Muscle layer of colon (tissue), 2 donors: ENCODE measurements at regions not wholly inside any gene's neighbourhood (a gene's known extent, or its start where the extent isn't known, plus 50 kb on each side); places are given as distances from the start of the nearest gene placed in this dataset.
"Not testable (repeated sequence)": the region's sequence is repeated elsewhere in the genome, so short reads cannot be mapped to it uniquely, and the experiment has no call there.

Source experiments
- H3K27ac ChIP-seq: one replicate; pipeline ENCODE4 v1.7.0; 2013; ENCODE audit warnings: low read depth, mild to moderate bottlenecking, low read length, moderate library complexity
- H3K27me3 ChIP-seq, 2 donors: one replicate each; pipeline ENCODE4 v1.7.0; 2013; ENCODE audit warnings: low read length in 2 of 2, mild to moderate bottlenecking in 2 of 2; ENCODE audit not compliant: insufficient read depth in 2 of 2, control insufficient read depth in 1 of 2
- H3K36me3 ChIP-seq: one replicate; pipeline ENCODE4 v1.7.0; 2013; ENCODE audit warnings: mild to moderate bottlenecking, low read length; ENCODE audit not compliant: insufficient read depth
- H3K4me1 ChIP-seq: one replicate; pipeline ENCODE4 v1.7.0; 2013; ENCODE audit warnings: mild to moderate bottlenecking, low read length; ENCODE audit not compliant: insufficient read depth
- H3K4me3 ChIP-seq, 2 donors: one replicate each; pipeline ENCODE4 v1.7.0; 2013; ENCODE audit warnings: low read length in 2 of 2, low read depth in 1 of 2, mild to moderate bottlenecking in 1 of 2, moderate library complexity in 1 of 2
- H3K9ac ChIP-seq: one replicate; pipeline ENCODE4 v1.7.0; 2013; ENCODE audit warnings: low read length
- H3K9me3 ChIP-seq: one replicate; pipeline ENCODE4 v1.7.0; 2013; ENCODE audit warnings: mild to moderate bottlenecking, low read length
- donor health status: abdominal sarcoma.
- donor health status: Adenocarcinoma of cecum.

GRCh38 chr5:36787365-36788093, 89.0 kb upstream of the NIPBL start:
- H3K4me1 ChIP-seq = no peaks in the 10 kb centered on the region
- H3K27ac ChIP-seq = no peak overlapping the region
- H3K4me3 ChIP-seq = no peak overlapping the region
- H3K9ac ChIP-seq = no peak overlapping the region
- H3K27me3 ChIP-seq = no peaks in the 10 kb centered on the region
- no peaks in the 10 kb centered on the region for H3K36me3 ChIP-seq
- H3K9me3 ChIP-seq = no peaks in the 10 kb centered on the region

GRCh38 chr5:36790847-36791246, 85.7 kb upstream of the NIPBL start:
- no peak overlapping the region for H3K9ac ChIP-seq
- no peaks in the 10 kb centered on the region for H3K27me3 ChIP-seq

GRCh38 chr5:36792560-36793180, 83.9 kb upstream of the NIPBL start:
- no peak overlapping the region for H3K9ac ChIP-seq
- H3K27me3 ChIP-seq = no peaks in the 10 kb centered on the region
- no peaks in the 10 kb centered on the region for H3K4me1 ChIP-seq
- no peak overlapping the region for H3K4me3 ChIP-seq
- no peaks in the 10 kb centered on the region for H3K36me3 ChIP-seq
- H3K9me3 ChIP-seq = no peaks in the 10 kb centered on the region
- no peak overlapping the region for H3K27ac ChIP-seq

More at GRCh38 chr5:36790847-36791246, 85.7 kb upstream of the NIPBL start:
- H3K4me1 ChIP-seq = no peaks in the 10 kb centered on the region
- H3K4me3 ChIP-seq = no peak overlapping the region
- H3K36me3 ChIP-seq = no peaks in the 10 kb centered on the region
- no peak overlapping the region for H3K27ac ChIP-seq
- no peaks in the 10 kb centered on the region for H3K9me3 ChIP-seq

GRCh38 chr5:36795366-36795765, 81.2 kb upstream of the NIPBL start:
- H3K27ac ChIP-seq = no peak overlapping the region
- no peaks in the 10 kb centered on the region for H3K4me1 ChIP-seq
- no peak overlapping the region for H3K9ac ChIP-seq
- H3K9me3 ChIP-seq = no peaks in the 10 kb centered on the region
- no peaks in the 10 kb centered on the region for H3K36me3 ChIP-seq
- no peaks in the 10 kb centered on the region for H3K27me3 ChIP-seq
- no peak overlapping the region for H3K4me3 ChIP-seq

GRCh38 chr5:36796155-36796554, 80.4 kb upstream of the NIPBL start:
- no peak overlapping the region for H3K4me3 ChIP-seq
- H3K9me3 ChIP-seq = no peaks in the 10 kb centered on the region
- no peak overlapping the region for H3K9ac ChIP-seq
- no peaks in the 10 kb centered on the region for H3K36me3 ChIP-seq
- H3K27ac ChIP-seq = no peak overlapping the region
- no peaks in the 10 kb centered on the region for H3K4me1 ChIP-seq
- H3K27me3 ChIP-seq = no peaks in the 10 kb centered on the region

GRCh38 chr5:36801523-36801922, 75.0 kb upstream of the NIPBL start:
- Histone ChIP-seq H3K4me3 (no peak overlapping the region), H3K4me1 (no peaks in the 10 kb centered on the region), H3K27me3 (no peaks in the 10 kb centered on the region), H3K36me3 (no peaks in the 10 kb centered on the region), H3K9me3 (no peaks in the 10 kb centered on the region), H3K27ac (no peak overlapping the region), H3K9ac (no peak overlapping the region)

- Histone ChIP-seq H3K36me3 (no peaks in the 10 kb centered on the region), H3K27ac (no peak overlapping the region)
Measured at GRCh38 chr5:36802187-36802586, 74.4 kb upstream of the NIPBL start.

GRCh38 chr5:36813249-36813648, 63.3 kb upstream of the NIPBL start:
- H3K27me3 ChIP-seq, H3K4me1 ChIP-seq, H3K36me3 ChIP-seq, H3K27ac ChIP-seq, H3K9ac ChIP-seq, H3K4me3 ChIP-seq, H3K9me3 ChIP-seq: not testable (repeated sequence)

More at GRCh38 chr5:36802187-36802586, 74.4 kb upstream of the NIPBL start:
- H3K9ac ChIP-seq = no peak overlapping the region
- no peak overlapping the region for H3K4me3 ChIP-seq
- no peaks in the 10 kb centered on the region for H3K27me3 ChIP-seq
- no peaks in the 10 kb centered on the region for H3K9me3 ChIP-seq
- H3K4me1 ChIP-seq = no peaks in the 10 kb centered on the region

- no peak overlapping the region for H3K9ac ChIP-seq
- no peak overlapping the region for H3K27ac ChIP-seq
- H3K4me1 ChIP-seq = no peaks in the 10 kb centered on the region
- no peaks in the 10 kb centered on the region for H3K9me3 ChIP-seq
- no peaks in the 10 kb centered on the region for H3K36me3 ChIP-seq
- no peaks in the 10 kb centered on the region for H3K27me3 ChIP-seq
- no peak overlapping the region for H3K4me3 ChIP-seq
Measured at GRCh38 chr5:36815871-36816270, 60.7 kb upstream of the NIPBL start.

GRCh38 chr5:36820900-36821299, 55.7 kb upstream of the NIPBL start:
- no peaks in the 10 kb centered on the region for H3K4me1 ChIP-seq
- H3K9ac ChIP-seq = no peak overlapping the region
- H3K27ac ChIP-seq = no peak overlapping the region
- no peaks in the 10 kb centered on the region for H3K9me3 ChIP-seq
- no peak overlapping the region for H3K4me3 ChIP-seq
- no peaks in the 10 kb centered on the region for H3K27me3 ChIP-seq
- H3K36me3 ChIP-seq = no peaks in the 10 kb centered on the region

GRCh38 chr5:36826694-36827093, 49.9 kb upstream of the NIPBL start:
- Histone ChIP-seq H3K27ac (no peak overlapping the region), H3K36me3 (no peaks in the 10 kb centered on the region), H3K9ac (no peak overlapping the region), H3K4me1 (no peaks in the 10 kb centered on the region), H3K4me3 (no peak overlapping the region), H3K27me3 (no peaks in the 10 kb centered on the region), H3K9me3 (no peaks in the 10 kb centered on the region)
